HEK293 (cell line): ENCODE measurements at regions not wholly inside any gene's neighbourhood (a gene's known extent, or its start where the extent isn't known, plus 50 kb on each side); places are given as distances from the start of the nearest gene placed in this dataset.

Experiments used
- CTCF ChIP-seq: fragments of 450-650 bp; formaldehyde crosslinking; IDR thresholded peaks from 2 replicates; pipeline ENCODE4 v1.5.1; 2016; ENCODE audit warnings: missing biosample characterization, missing genetic modification characterization
- ELK4 ChIP-seq: IDR thresholded peaks from 2 replicates; pipeline ENCODE4 v1.6.1; 2011; ENCODE audit warnings: mild to moderate bottlenecking, low read depth, low read length, borderline replicate concordance
- KLF9 ChIP-seq: fragments of 450-650 bp; formaldehyde crosslinking; IDR thresholded peaks from 2 replicates; pipeline ENCODE4 v1.5.1; 2016; ENCODE audit warnings: missing biosample characterization, missing genetic modification characterization, low read depth
- PATZ1 ChIP-seq: fragments of 450-650 bp; formaldehyde crosslinking; IDR thresholded peaks from 2 replicates; pipeline ENCODE4 v1.5.1; 2016; ENCODE audit warnings: missing biosample characterization, missing genetic modification characterization
- TRIM28 ChIP-seq: IDR thresholded peaks from 2 replicates; pipeline ENCODE4 v1.6.1; 2011; ENCODE audit warnings: low read length, control low read depth, borderline replicate concordance
- ZNF114 ChIP-seq: fragments of 450-650 bp; formaldehyde crosslinking; IDR thresholded peaks from 2 replicates; pipeline ENCODE4 v1.5.0; 2017; ENCODE audit warnings: missing biosample characterization, missing genetic modification characterization
- ZNF324 ChIP-seq: fragments of 450-650 bp; formaldehyde crosslinking; IDR thresholded peaks from 2 replicates; pipeline ENCODE4 v1.5.1; 2016; ENCODE audit warnings: missing biosample characterization, missing genetic modification characterization
- ZNF555 ChIP-seq: fragments of 450-650 bp; formaldehyde crosslinking; conservative IDR thresholded peaks from 2 replicates; pipeline ENCODE4 v1.5.1; 2017; ENCODE audit warnings: missing biosample characterization, mild to moderate bottlenecking, missing genetic modification characterization, inconsistent platforms
- ZNF639 ChIP-seq: fragments of 450-650 bp; formaldehyde crosslinking; IDR thresholded peaks from 2 replicates; pipeline ENCODE4 v1.5.1; 2016; ENCODE audit warnings: missing biosample characterization, missing genetic modification characterization
- ZNF701 ChIP-seq: fragments of 450-650 bp; formaldehyde crosslinking; IDR thresholded peaks from 2 replicates; pipeline ENCODE4 v1.5.1; 2016; ENCODE audit warnings: missing biosample characterization, missing genetic modification characterization
- ZNF776 ChIP-seq: fragments of 450-650 bp; formaldehyde crosslinking; IDR thresholded peaks from 2 replicates; pipeline ENCODE4 v1.5.0; 2017; ENCODE audit warnings: missing biosample characterization, missing genetic modification characterization, borderline replicate concordance
- TF ChIP-seq, protein P1 (sequence below): sonication (generic); formaldehyde crosslinking; IDR thresholded peaks from 2 replicates; pipeline ENCODE4 v1.8.1; 2022; ENCODE audit warnings: mild to moderate bottlenecking, moderate library complexity, missing genetic modification reagents
- TF ChIP-seq, protein P2 (sequence below): fragments of 450-650 bp; IDR thresholded peaks from 2 replicates; pipeline ENCODE4 v1.5.1; 2018; ENCODE audit warnings: missing biosample characterization, mild to moderate bottlenecking, missing genetic modification characterization

GRCh38 chr14:54087376-54087775 is 130.8 kb upstream of the BMP4 start:
- TF ChIP-seq ZNF114 (tag by site-specific recombination) (no peak), CTCF (tag by site-specific recombination) (no peak), TRIM28 (no peak), ZNF324 (tag by site-specific recombination) (no peak), ZNF776 (tag by site-specific recombination) (no peak), KLF9 (no peak), ELK4 (no peak), ZNF555 (tag by site-specific recombination) (no peak), ZNF639 (tag by site-specific recombination) (no peak), ZNF701 (tag by site-specific recombination) (no peak), PATZ1 (tag by site-specific recombination) (no peak)
- TF ChIP-seq, protein P1, sequence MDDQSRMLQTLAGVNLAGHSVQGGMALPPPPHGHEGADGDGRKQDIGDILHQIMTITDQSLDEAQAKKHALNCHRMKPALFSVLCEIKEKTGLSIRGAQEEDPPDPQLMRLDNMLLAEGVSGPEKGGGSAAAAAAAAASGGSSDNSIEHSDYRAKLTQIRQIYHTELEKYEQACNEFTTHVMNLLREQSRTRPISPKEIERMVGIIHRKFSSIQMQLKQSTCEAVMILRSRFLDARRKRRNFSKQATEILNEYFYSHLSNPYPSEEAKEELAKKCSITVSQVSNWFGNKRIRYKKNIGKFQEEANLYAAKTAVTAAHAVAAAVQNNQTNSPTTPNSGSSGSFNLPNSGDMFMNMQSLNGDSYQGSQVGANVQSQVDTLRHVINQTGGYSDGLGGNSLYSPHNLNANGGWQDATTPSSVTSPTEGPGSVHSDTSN (CRISPR knock-in tag) = no peak
- TF ChIP-seq, protein P2, sequence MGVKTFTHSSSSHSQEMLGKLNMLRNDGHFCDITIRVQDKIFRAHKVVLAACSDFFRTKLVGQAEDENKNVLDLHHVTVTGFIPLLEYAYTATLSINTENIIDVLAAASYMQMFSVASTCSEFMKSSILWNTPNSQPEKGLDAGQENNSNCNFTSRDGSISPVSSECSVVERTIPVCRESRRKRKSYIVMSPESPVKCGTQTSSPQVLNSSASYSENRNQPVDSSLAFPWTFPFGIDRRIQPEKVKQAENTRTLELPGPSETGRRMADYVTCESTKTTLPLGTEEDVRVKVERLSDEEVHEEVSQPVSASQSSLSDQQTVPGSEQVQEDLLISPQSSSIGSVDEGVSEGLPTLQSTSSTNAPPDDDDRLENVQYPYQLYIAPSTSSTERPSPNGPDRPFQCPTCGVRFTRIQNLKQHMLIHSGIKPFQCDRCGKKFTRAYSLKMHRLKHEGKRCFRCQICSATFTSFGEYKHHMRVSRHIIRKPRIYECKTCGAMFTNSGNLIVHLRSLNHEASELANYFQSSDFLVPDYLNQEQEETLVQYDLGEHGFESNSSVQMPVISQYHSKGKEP (tag by site-specific recombination) = no peak
